ENCODE measurements at regions not wholly inside any gene's neighbourhood (a gene's known extent, or its start where the extent isn't known, plus 50 kb on each side); places are given as distances from the start of the nearest gene placed in this dataset.
"Not testable (repeated sequence)": the region's sequence is repeated elsewhere in the genome, so short reads cannot be mapped to it uniquely, and the experiment has no call there.

DNA sequence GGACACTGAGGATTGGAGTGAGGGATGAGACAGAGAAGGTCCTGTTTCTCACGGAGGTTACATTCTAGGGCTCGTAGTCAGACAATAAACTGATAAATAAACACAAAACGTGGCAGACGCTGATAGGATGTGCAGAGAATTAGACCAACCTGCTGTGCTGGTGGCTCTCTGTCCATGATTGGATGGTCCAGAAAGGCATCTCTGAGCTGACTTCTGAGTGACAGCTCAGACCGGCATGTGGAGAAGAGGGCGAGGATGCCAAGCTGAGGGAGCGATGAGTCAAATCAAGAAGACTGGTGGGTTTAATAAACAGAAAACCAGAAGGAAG is 132.3 kb upstream of the TAF11L2 start:
- no peak for DNase-seq (ENCODE audit: low spot score)

DNA sequence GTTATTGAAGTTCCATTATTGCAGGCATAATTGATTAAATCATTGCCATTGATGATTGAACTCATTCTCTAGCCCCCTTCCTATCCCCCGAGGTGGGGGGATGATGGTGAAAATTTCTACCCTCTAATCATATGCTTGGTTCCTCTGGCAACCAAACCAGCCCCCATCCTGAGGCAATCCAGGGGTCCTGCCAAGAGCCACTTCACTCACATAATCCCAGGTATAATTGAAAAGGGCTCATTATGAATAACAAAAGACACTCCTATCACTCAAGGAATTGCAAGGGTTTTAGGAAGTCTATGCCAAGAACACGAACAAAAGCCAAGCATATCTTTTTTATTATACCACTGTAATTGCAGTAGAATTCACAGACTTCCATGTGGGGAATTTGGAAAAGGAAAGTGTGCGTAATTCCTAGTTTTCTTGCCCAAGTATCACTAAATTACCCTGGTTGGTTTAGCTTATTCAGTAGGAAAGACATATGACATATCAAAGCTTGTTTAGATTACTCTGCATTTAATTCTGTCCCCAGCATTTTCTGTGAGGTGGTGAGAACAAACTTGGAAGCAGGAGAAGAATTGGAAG is 130.7 kb upstream of the TAF11L2 start:
- DNase-seq (ENCODE audit: low spot score), result no peak

DNA sequence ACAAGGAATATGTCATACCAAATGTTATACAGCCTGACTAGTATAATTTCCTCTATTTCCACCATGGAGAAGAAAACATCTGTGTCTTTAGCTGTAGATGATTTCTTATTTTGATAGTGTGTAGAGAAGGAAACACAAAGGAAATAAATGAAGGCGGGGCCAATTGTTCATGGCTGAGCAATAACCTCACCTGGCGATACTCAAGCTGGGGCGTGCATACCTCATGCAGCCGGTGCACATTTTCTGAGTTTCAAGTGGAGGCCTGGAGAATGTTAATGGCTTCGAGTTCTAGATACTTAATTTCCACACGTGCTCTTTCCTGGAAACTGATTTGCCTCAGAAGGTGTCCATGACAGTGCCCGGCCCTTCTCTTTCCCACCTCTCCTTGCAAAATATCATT is 127.4 kb upstream of the TAF11L2 start:
- DNase-seq (ENCODE audit: low spot score), result no peak

DNA sequence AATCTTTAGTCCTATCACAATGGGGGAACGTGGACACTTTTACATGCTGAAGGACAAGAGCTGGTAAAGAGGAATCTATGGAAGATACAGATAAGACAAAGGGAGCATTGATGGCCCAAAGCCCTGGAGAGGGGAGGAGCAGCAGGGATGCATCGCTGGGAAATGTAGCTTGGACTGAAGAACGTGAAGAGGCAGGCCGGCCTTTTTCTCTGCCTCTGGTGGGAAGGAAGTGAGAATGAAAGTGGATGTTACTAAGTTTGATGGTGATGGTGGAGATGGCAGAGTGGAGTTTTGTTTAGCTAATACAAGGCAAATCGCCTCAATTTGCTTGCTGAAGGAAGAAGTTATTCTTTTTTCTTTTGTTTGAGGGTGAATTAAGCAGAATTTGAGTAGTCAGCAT is 124.6 kb upstream of the TAF11L2 start:
- peak; percentile 53 for DNase-seq (ENCODE audit: low spot score)

DNA sequence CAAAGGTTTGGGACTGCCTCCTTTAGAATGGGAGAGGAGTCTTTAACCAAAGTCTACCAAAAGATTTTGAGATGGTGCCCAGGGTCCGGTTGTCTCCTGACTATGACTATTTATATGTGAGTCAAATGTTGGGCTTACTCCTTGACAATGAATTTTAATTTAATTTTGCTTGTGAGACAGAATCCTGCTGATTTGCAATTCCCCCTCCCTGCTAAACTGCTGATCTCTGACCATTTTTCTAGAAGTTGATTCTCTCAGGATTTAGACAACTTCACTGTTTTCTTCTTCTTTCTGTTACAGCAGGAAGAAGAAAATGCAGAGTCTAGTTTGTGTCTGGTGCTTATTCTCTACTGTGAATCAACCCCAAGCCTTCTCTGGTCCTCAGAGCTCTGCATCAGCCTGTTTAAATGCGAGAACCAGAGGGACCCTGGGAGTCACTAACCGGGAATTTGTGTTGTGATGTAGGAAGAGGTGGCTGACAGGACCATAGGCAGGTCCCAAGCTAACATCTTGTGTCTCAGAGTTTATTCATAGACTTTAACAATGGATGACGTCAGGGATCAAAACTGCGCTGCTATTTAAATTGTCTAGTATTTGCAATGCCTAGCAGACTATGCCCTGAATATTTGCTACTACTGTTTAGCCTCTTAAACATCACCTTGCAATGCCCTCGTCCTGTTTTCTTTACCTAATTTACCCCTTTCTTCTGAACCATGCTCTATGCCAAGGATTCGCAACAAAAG is 124.0 kb upstream of the TAF11L2 start:
- DNase-seq (ENCODE audit: low spot score), result no peak

DNA sequence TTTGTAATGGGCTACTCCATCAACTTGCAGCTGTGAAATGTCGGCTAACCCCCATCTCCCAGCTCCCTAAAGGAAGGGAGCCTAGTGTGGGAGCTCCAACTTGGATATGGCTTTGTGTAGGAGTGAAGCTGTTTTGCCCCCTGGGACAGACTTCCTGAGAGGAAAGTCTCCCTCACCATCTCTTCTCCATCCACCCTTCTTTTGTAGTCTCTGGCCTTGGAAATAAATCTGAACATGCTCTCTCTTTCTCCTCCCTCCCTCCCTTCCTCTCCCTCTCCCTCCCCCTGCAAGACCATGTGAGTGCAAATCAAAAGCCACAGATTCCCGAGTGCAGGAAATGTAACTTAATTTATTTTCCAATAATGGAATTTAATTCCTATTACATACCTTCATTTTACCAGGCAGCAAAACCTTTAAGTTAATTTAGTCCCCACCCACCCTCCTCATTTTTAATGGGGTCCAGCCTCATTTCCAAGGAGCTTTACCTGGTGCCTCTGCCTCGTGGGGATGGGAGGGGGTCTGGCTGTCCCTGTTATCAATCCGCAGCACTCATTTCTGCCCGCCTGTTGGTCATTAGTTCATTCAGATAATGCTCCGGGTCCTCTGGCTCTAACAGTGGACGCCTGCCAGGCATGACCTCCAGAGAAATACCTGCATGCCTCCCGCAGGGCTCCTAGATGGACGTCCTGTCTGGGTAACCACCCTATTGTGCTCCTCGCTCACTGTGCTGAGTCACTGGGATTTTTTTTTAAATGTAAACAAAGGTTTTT is 122.9 kb upstream of the TAF11L2 start:
- no peak for DNase-seq (ENCODE audit: low spot score)

DNA sequence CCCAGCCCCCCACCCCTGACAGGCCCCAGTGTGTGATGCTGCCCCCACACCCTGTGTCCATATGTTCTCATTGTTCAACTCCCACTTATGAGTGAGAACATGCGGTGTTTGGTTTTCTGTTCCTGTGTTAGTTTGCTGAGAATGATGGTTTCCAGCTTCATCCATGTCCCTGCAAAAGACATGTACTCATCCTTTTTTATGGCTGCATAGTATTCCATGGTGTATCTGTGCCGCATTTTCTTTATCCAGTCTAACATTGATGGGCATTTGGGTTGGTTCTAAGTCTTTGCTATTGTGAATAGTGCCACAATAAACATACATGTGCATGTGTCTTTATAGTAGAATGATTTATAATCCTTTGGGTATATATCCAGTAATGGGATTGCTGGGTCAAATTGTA is 122.1 kb upstream of the TAF11L2 start:
- not testable (repeated sequence) for DNase-seq (ENCODE audit: low spot score)

DNA sequence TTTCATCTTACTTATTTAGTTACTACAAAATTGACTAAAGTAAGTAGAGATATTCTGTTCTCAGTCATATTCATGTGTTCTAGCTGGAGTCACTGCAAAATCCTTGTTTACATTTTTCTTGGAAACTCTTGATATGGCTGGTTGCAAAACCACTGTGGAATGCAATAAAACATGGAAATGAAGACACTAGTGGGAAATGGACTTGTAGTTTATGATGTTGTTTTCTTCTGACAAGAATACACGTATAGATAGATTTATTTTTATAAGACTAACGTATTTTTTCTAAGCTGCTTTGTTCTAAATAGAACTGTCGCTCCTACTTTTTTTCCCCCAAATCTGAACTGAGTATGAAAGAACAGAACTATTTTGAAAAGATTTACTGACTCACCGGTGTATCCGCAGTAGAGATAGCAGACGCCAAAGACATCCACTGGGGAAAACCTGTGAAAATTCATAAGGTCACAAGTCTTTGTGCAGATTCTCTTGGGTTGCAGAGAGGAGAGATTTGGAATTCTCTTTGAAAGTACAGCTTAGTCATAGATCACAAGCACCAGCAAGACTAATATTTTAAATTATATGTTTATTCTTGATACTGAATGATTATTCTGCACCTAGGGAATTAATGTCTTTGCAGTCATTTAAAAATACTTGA is 119.6 kb upstream of the TAF11L2 start:
- no peak for DNase-seq (ENCODE audit: low spot score)

DNA sequence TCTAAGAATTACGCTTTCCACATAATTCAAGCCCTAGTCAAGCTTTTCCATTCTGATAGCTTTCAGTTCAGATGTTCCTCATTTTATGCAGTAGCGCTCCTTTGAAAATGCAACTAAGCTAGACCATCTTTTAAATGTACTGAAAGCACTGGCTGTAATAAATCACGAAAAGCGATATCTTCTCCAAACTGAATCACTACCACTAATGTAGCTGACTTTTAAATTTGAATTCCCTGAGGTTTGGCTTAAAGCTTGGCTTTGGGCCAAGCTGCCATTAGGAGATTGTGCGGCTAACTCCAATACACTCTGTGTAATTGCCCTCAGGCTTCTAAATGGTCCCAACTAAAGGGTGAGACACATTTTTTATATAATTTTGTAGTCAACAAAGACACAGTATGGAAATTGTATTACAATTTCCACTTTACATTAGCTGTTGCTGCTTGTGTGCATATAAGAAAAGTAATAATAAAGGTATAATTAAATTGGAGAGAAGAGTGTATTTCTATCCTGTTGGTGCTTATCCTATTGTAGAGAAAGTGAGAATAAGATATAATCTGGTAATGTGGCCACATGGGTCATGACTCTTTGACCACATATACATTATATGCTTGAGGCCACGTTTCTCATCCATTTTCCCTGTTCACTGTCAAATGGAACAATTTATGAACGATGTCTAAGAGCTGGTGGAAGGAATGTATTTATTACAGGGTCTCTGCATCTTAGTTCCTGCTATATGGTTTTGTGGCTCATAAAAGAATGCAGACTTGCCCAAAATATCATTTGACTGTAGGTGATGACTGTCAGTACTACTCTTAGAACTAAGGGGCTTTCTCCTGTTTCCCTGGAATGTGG is 118.7 kb upstream of the TAF11L2 start:
- DNase-seq (ENCODE audit: low spot score), result no peak

DNA sequence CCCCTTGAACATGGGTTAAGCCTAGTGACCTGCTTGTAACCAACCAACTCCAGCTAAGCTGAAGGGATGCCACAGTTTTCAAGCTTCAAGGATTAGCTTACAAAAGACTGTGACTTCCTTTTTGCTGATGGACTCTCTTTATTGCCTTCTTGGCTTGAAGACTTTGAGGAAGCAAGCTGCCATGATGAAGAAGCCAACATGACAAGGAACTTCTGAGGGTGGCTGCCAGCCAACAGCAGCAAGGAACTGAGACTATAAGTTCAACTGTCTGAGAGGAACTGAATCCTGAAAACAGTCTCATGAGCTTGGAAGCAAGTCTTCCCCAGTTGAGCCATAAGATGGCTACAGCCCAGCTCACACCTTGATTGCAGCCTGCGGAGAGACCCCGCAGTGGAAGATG is 116.1 kb upstream of the TAF11L2 start:
- DNase-seq (ENCODE audit: low spot score), result no peak

DNA sequence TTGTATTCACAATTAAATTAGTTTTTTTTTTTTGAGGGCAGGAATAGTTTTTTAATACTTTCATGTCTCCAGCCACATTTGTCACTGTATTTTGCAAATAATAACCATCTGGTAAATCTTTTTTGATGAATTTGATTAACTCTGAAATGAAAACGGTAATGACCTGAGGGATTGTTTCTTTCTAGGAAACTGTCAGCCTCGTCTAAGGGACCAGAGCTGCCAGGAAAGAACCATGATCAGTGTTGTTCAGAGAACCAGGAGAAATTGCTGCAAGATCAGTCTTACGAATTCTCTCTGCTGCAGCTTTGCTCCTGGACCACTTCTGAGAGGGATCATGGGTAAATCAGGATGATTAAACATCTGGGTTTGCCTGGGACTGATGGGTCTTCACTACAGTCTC is 114.5 kb upstream of the TAF11L2 start:
- no peak for DNase-seq (ENCODE audit: low spot score)

DNA sequence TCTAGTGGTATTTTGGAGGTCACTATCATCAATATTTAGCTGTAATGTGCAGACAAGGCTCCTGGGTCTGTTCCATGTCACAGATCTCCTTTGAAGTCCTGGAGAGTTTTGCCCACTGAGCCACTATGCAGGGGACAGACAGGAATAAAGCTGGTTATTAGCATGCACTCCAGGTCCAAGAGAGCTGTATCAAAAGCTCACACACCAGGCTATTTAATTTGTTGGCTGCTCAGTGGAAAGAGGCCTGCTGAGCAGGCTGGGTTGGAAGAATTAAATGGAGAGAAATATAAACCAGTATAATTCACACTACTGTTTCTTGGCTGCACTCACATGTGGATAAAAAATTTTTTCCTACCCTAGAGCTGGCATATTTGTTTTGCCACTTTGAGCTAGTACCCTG is 113.8 kb upstream of the TAF11L2 start:
- no peak for DNase-seq (ENCODE audit: low spot score)

DNA sequence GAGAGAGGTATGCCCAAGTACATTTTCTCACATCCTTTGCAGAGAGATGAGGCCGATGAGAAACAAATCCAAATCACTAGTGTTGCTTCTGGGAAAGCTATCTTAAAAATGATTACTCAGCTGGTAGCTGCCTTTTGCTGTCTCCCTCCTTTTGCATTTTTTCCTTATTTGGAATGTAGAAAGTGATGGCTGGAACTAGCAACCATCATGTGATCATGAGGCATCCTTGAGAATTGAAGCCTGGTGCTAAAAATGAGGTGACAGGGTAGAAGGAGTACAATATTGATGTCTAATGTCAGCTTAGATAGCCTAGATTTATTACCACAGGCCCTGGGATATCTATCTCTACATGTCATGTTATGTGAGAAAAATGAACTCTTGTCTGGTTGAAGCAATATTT is 109.3 kb upstream of the TAF11L2 start:
- DNase-seq (ENCODE audit: low spot score), result no peak

DNA sequence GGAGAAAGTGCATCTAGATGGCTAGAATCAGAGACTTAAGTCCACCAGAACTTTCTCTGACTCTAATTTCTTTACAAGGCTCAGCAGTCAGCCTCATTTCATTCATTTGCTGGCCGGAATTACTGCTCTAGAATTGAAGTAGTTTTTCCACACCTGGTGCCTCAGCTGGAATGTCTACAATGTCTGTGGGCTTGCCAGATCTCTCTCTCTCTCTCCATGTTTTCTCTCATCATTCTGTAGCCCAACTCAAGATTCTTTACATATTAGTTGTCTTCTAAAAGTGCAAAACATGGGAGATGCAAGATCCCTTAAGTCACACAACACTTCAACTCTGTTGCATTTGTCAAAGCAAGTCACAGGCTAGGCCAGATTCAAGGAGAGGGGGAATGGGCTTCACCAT is 103.9 kb upstream of the TAF11L2 start:
- DNase-seq (ENCODE audit: low spot score), result no peak

DNA sequence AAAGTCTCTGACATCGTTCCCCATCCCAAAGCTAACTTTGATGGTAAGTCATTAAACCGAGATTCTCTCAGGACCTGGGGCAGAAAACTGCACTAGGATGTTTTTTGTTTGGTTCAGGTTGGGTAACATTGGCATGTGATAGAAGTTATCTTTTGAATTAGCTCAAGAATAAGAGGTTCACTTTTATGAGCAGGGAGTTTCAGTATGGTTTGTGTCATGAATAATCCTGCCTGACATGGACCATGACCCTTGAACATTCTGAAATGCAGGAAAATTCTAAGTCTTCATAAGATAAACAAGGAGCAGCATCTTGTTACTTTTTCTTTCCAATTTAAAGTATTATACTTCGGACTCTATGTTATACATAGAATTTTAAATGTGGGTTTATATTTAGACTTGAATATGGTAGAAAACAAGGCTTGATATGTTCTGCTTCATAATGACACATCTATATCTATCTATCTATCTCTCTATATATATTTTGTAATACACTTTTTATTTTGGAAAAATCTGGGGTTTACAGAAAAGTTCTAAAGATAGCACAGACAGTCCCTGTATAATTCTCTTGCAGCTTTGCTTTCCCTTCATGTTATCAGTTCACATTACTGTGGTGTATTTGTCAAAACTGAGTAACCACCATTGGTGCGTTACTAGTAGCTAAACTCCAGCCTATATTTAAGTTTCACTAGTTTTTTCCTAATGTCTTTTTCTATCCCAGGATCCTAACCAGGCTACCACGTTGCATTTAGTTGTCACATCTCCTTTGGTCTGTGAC is 102.7 kb upstream of the TAF11L2 start:
- DNase-seq (ENCODE audit: low spot score), result no peak

DNA sequence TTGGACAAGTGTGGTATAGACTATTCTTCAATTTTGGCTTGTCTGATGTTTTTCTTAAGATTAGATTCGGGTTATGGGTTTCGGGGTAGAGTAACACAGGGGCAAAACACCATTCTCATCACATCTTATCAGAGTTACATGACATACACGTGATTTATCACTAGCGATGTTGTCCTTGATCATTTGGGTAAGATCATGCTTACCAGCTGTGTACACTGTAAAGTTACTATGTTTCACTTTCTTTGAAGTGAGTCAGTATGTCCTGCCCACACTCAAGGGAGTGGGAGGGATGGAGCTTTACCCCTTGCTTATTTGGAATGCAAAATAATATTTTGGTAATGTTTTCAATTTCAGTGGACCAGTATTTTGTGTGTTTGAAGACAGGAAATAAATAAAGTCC is 101.8 kb upstream of the TAF11L2 start:
- no peak for DNase-seq (ENCODE audit: low spot score)

DNA sequence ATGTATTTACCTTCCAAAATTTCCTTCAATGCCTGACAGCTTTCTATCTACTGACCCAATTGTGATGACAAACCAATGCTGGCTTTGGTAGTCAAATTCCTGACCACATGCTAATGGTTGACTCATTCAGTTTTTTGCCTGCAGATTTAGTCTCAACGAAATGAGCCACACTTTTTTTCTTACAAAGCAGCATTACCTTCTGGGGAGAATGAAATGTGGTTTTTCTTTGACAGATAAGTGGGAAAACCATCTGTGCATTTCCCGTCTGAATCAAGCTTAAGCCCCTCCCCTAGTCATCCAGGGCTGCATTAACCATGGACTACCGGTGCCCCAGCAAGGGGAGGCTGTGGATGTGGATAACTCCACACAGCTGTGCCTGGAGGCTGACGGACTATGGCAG is 99.6 kb upstream of the TAF11L2 start:
- no peak for DNase-seq (ENCODE audit: low spot score)

DNA sequence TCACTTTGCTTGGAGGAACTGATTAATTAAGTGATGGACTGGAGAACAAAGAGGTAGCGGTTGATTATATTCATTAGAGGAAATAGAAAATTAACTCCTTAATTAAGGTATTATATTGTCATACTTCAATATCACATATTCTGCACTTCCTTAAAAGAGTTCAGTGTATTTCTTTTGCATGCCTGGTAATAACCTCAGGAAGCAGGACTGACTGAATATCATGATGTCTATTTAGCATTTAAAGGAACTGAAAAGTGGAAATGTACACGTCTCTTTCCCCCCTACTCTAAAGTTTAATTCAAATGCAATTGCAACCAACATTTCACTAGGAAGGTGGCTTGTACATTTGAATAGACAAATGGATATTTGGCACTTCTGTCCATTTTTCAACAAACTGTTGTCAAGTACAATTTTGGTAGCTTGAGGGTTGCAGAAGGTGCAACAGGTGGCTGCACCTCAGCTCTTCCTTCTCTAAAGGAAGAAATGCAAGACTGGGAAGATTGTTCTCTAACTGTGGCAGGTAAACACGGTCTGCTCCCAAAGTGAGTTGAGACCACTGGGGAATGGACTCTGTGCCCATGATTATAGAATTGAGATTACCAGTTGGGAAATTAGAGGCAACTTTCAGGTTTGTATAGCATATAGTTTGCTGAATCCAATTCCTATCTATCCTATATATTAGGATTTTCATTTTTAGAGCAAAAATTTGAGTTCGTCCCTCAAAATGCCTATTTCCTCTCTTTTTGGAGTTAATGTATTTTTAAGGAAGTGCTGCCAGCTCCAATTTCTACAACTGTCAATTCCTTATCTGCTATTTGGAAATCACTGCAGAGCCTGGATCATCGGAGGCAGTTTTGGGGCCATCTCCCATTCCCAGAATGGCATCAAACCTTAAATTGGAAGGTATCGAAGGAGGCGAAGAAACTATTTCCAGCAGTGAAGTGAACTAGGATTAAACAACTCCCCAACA is 98.9 kb upstream of the TAF11L2 start:
- no peak for DNase-seq (ENCODE audit: low spot score)

DNA sequence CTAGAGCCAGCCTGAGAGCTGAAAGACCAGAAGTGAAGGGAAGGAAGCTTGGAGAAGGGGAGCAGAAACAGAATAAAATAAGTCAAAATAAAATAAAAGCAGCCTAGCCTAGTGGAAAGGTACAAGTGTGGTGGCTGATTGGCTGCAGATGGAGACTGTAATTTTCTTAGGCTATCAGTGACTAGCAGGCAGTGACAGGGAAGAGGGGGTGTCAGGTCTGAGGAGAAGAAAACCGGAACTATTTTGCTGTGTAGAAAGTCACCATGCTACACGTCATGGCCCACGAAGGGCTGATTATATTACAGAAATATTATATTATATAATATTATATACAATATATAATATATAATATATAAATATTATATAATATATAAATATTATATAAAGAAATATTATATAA is 98.1 kb upstream of the TAF11L2 start:
- no peak for DNase-seq (ENCODE audit: low spot score)
